IMR-90 (cell line): ENCODE measurements at regions not wholly inside any gene's neighbourhood (a gene's known extent, or its start where the extent isn't known, plus 50 kb on each side); places are given as distances from the start of the nearest gene placed in this dataset.

Experiments
- ELK1 ChIP-seq: fragments of 150-350 bp; IDR thresholded peaks from 2 replicates; pipeline ENCODE4 v1.6.1; 2016; ENCODE audit warnings: low read depth, mild to moderate bottlenecking, low read length, moderate library complexity, borderline replicate concordance
- FOS ChIP-seq: fragments of 150-350 bp; IDR thresholded peaks from 2 replicates; pipeline ENCODE4 v1.6.1; 2016; ENCODE audit warnings: low read depth, low read length
- POLR2A ChIP-seq: IDR thresholded peaks from 2 replicates; pipeline ENCODE4 v1.6.1; 2012; ENCODE audit warnings: mild to moderate bottlenecking, low read depth, low read length
- RCOR1 ChIP-seq: IDR thresholded peaks from 2 replicates; pipeline ENCODE4 v1.6.1; 2012; ENCODE audit warnings: mild to moderate bottlenecking, low read length, improper control_type of control experiment; ENCODE audit not compliant: insufficient replicate concordance
- RFX5 ChIP-seq: IDR thresholded peaks from 2 replicates; pipeline ENCODE4 v1.8.0; 2012; ENCODE audit warnings: low read depth, mild to moderate bottlenecking, low read length, moderate library complexity
- USF2 ChIP-seq: fragments of 150-350 bp; IDR thresholded peaks from 2 replicates; pipeline ENCODE4 v1.6.1; 2017; ENCODE audit warnings: mild to moderate bottlenecking, antibody characterized with exemption, low read length, low read depth
- TF ChIP-seq, protein P1 (sequence below): conservative IDR thresholded peaks from 2 replicates; pipeline ENCODE4 v1.5.1; 2012; ENCODE audit warnings: mild to moderate bottlenecking, low read depth, low read length, improper control_type of control experiment

GRCh38 chr3:77707281-77707680 is 667.4 kb downstream of the ROBO2 start:
- no peak for TF ChIP-seq USF2
- TF ChIP-seq, protein P1, sequence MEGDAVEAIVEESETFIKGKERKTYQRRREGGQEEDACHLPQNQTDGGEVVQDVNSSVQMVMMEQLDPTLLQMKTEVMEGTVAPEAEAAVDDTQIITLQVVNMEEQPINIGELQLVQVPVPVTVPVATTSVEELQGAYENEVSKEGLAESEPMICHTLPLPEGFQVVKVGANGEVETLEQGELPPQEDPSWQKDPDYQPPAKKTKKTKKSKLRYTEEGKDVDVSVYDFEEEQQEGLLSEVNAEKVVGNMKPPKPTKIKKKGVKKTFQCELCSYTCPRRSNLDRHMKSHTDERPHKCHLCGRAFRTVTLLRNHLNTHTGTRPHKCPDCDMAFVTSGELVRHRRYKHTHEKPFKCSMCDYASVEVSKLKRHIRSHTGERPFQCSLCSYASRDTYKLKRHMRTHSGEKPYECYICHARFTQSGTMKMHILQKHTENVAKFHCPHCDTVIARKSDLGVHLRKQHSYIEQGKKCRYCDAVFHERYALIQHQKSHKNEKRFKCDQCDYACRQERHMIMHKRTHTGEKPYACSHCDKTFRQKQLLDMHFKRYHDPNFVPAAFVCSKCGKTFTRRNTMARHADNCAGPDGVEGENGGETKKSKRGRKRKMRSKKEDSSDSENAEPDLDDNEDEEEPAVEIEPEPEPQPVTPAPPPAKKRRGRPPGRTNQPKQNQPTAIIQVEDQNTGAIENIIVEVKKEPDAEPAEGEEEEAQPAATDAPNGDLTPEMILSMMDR: no peak
- no peak for TF ChIP-seq RCOR1
- no peak for TF ChIP-seq RFX5
- no peak for TF ChIP-seq POLR2A
- TF ChIP-seq ELK1: no peak
- no peak for TF ChIP-seq FOS
